HepG2 (cell line): ENCODE measurements at regions not wholly inside any gene's neighbourhood (a gene's known extent, or its start where the extent isn't known, plus 50 kb on each side); places are given as distances from the start of the nearest gene placed in this dataset.

ENCODE experiments used
- ATAC-seq: fragments of 200-7000 bp; cut with Tn5 transposase; 3 replicates; pipeline ENCODE4 v1.9.1; 2020; ENCODE audit warnings: mild to moderate bottlenecking, moderate library complexity
- BruUV-seq: library from RNA; stranded (reverse); fragments of 400-500 nt; replicated peaks from 2 replicates; lab custom pipeline; 2021; lab: Mats Ljungman, UMichigan
- CTCF ChIA-PET: fragments of 300-600 bp; formaldehyde crosslinking; extraction: SDS; loops from one replicate; lab custom pipeline; 2021; ENCODE audit warnings: low total read pairs, inconsistent platforms, low intra/inter-chr PET ratio; lab: Yijun Ruan, JAX
- POLR2A ChIA-PET: fragments of 350-600 bp; sonication (Branson Sonifier 250); formaldehyde crosslinking; loops from one replicate; lab custom pipeline; 2020; ENCODE audit warnings: antibody characterized with exemption, inconsistent platforms; lab: Yijun Ruan, JAX
- DNase-seq: peaks from one replicate; pipeline ENCODE4 v3.0.0-alpha.2; 2015; ENCODE audit warnings: low spot score
- FAIRE-seq: peaks from 3 replicates; lab custom pipeline; 2011; peaks lifted over from hg19 to GRCh38; lab: Jason Lieb, UNC
- H2AFZ ChIP-seq: one replicate; pipeline ENCODE4 v1.6.1; 2011; ENCODE audit warnings: low read length, inconsistent platforms
- H3K27ac ChIP-seq: fragments of 300-600 bp; 3 replicates; pipeline ENCODE4 v1.8.0; 2011; ENCODE audit warnings: mixed run types, mild to moderate bottlenecking, mixed read lengths, low read length, inconsistent platforms; ENCODE audit not compliant: insufficient read depth; ENCODE audit errors: extremely low read length
- H3K27me3 ChIP-seq, 2 experiments: fragments of 200-600 bp in 1 of 2; 2 replicates in 1 of 2; 3 replicates in 1 of 2; pipeline versions ENCODE4 v1.6.0 to v1.8.0; 2011; ENCODE audit warnings: low read length in 2 of 2, mild to moderate bottlenecking in 2 of 2, moderate library complexity in 2 of 2, inconsistent platforms in 1 of 2; ENCODE audit not compliant: insufficient read depth in 2 of 2, control insufficient read depth in 1 of 2
- H3K36me3 ChIP-seq, 2 experiments: fragments of 200-600 bp in 1 of 2; replicated peaks in 1 of 2; 2 replicates in 1 of 2; 3 replicates in 1 of 2; pipeline versions ENCODE4 v1.5.1 to v1.8.0; 2011; ENCODE audit warnings: low read length in 2 of 2, inconsistent platforms in 1 of 2; ENCODE audit not compliant: insufficient read depth in 2 of 2, control insufficient read depth in 1 of 2
- H3K4me1 ChIP-seq: 2 replicates; pipeline ENCODE4 v1.5.1; 2012; ENCODE audit warnings: low read length, inconsistent platforms; ENCODE audit not compliant: insufficient read depth
- H3K4me2 ChIP-seq: 2 replicates; pipeline ENCODE4 v1.6.0; 2011; ENCODE audit warnings: low read depth, low read length, inconsistent platforms
- H3K4me3 ChIP-seq, 3 experiments: fragments of 200-600 bp in 1 of 3; sonication (generic), shearing (Covaris generic) in 1 of 3; replicated peaks in 1 of 3; 2 replicates each; pipeline ENCODE4 v1.5.1; 2011 to 2016; ENCODE audit warnings: low read length in 3 of 3, inconsistent platforms in 2 of 3, low read depth in 2 of 3, mild to moderate bottlenecking in 2 of 3, control low read depth in 1 of 3, mixed read lengths in 1 of 3; ENCODE audit not compliant: insufficient read depth in 1 of 3
- H3K79me2 ChIP-seq: one replicate; pipeline ENCODE4 v1.6.1; 2011; ENCODE audit warnings: low read length, inconsistent platforms; ENCODE audit not compliant: insufficient read depth
- H3K9ac ChIP-seq: 2 replicates; pipeline ENCODE4 v1.6.0; 2011; ENCODE audit warnings: mild to moderate bottlenecking, low read depth, low read length, inconsistent platforms; ENCODE audit not compliant: insufficient read depth
- H3K9me3 ChIP-seq: 2 replicates; pipeline ENCODE4 v1.5.1; 2012; ENCODE audit warnings: mild to moderate bottlenecking, low read length
- H4K20me1 ChIP-seq: 2 replicates; pipeline ENCODE4 v1.6.0; 2011; ENCODE audit warnings: inconsistent platforms, mild to moderate bottlenecking, low read length, moderate library complexity; ENCODE audit not compliant: insufficient read depth
- CBX1 ChIP-seq: IDR thresholded peaks from one replicate; pipeline ENCODE4 v1.6.1; 2016; ENCODE audit warnings: antibody characterized with exemption, low read depth
- CHD2 ChIP-seq: IDR thresholded peaks from 2 replicates; pipeline ENCODE4 v1.6.1; 2011; ENCODE audit warnings: low read depth, low read length, improper control_type of control experiment
- HHEX ChIP-seq: IDR thresholded peaks from 2 replicates; pipeline ENCODE4 v1.6.1; 2016; ENCODE audit warnings: control low read depth
- JUN ChIP-seq: sonication (generic); formaldehyde crosslinking; IDR thresholded peaks from 2 replicates; pipeline ENCODE4 v1.4.0; 2020; ENCODE audit warnings: mild to moderate bottlenecking, missing genetic modification reagents
- NCOA2 ChIP-seq: sonication (generic); formaldehyde crosslinking; IDR thresholded peaks from 2 replicates; pipeline ENCODE4 v1.8.0; 2022; ENCODE audit warnings: inconsistent platforms
- RFXAP ChIP-seq: sonication (generic); formaldehyde crosslinking; IDR thresholded peaks from 2 replicates; pipeline ENCODE4 v1.4.0; 2020; ENCODE audit warnings: missing genetic modification reagents, borderline replicate concordance
- SMAD3 ChIP-seq: sonication (generic); formaldehyde crosslinking; IDR thresholded peaks from 2 replicates; pipeline ENCODE4 v1.4.0; 2020; ENCODE audit warnings: missing genetic modification reagents
- ZNF20 ChIP-seq: sonication (generic); formaldehyde crosslinking; IDR thresholded peaks from 2 replicates; pipeline ENCODE4 v1.4.0; 2020; ENCODE audit warnings: mild to moderate bottlenecking, moderate library complexity, missing genetic modification reagents
- ZNF329 ChIP-seq: sonication (generic); formaldehyde crosslinking; IDR thresholded peaks from 2 replicates; pipeline ENCODE4 v1.9.0; 2021; ENCODE audit warnings: low read depth, mild to moderate bottlenecking, missing genetic modification reagents
- ZNF431 ChIP-seq: sonication (generic); formaldehyde crosslinking; IDR thresholded peaks from 2 replicates; pipeline ENCODE4 v1.9.0; 2022; ENCODE audit warnings: missing genetic modification reagents, low read depth, mild to moderate bottlenecking, borderline replicate concordance
- ZNF460 ChIP-seq: sonication (generic); formaldehyde crosslinking; IDR thresholded peaks from 2 replicates; pipeline ENCODE4 v1.5.1; 2020; ENCODE audit warnings: missing genetic modification reagents, mild to moderate bottlenecking, borderline replicate concordance
- ZNF570 ChIP-seq: sonication (generic); formaldehyde crosslinking; IDR thresholded peaks from 2 replicates; pipeline ENCODE4 v1.4.0; 2020; ENCODE audit warnings: mild to moderate bottlenecking, missing genetic modification reagents, borderline replicate concordance
- ZNF749 ChIP-seq: sonication (generic); formaldehyde crosslinking; IDR thresholded peaks from 2 replicates; pipeline ENCODE4 v1.8.0; 2022; ENCODE audit warnings: mild to moderate bottlenecking, missing genetic modification reagents, moderate library complexity, borderline replicate concordance
- WGBS: methylation state at CpG from one replicate; pipeline ENCODE4 v1.1.6; 2017; ENCODE audit warnings: low lambda C conversion rate; 5-methylcytosine and 5-hydroxymethylcytosine counted together
- in situ Hi-C: cut with HindIII; loops from 2 replicates; pipeline ENCODE4 v1.10.0; 2017; ENCODE audit warnings: low pct_unique_long_range_greater_than_20kb; ENCODE audit not compliant: extremely low pct_ligation_motif_present
- intact Hi-C: fragments of 100-400 bp; cut with micrococcal nuclease; formaldehyde crosslinking; loops from one replicate; pipeline ENCODE4 v1.10.0; 2022; ENCODE audit not compliant: unreplicated experiment
- TF ChIP-seq, protein P1 (sequence below): sonication (generic); formaldehyde crosslinking; IDR thresholded peaks from 2 replicates; pipeline ENCODE4 v1.4.0; 2020; ENCODE audit warnings: missing genetic modification reagents, borderline replicate concordance
- TF ChIP-seq, protein P2 (sequence below): sonication (generic); formaldehyde crosslinking; IDR thresholded peaks from 2 replicates; pipeline ENCODE4 v1.5.0; 2020; ENCODE audit warnings: missing genetic modification reagents, mild to moderate bottlenecking, borderline replicate concordance
- TF ChIP-seq, protein P3 (sequence below): sonication (generic); formaldehyde crosslinking; IDR thresholded peaks from 2 replicates; pipeline ENCODE4 v1.5.0; 2020; ENCODE audit warnings: mild to moderate bottlenecking, missing genetic modification reagents

DNA sequence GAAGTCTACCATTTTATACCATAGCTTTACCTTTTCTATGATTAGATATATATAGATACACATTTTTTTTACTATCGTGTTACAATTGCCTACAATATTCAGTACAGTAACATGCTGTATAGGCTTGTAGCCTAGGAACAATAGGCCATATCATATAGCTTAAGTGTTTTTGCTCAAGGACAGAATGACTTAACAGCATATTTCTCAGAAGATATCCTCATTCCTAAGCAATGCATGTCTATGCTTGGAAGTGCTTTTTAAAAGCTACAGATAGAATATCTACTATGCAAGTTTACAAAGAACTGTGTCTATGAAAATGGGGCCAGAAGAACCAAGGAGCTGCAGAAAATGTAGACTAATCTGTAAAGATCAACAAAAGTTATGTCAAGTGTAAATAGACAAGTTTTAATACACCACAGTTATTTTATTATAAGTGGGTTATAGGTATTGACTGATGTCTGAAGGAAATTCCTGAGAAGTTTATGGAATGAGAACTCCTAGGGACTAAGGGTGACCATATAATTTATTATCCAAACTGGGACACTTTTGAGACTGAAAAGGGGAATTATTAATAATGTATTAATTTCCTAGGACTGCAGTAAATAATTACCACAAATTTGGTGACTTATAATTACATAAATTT is 138.7 kb upstream of the TGFBR2 start:
- WGBS: 97% methylated on average over 1 of the region's 1 CpG
- no peak overlapping the region for H2AFZ ChIP-seq
- no TSS peak for BruUV-seq
- no peak overlapping the region for H3K4me2 ChIP-seq
- H3K79me2 ChIP-seq: no peaks in the 10 kb centered on the region
- TF ChIP-seq ZNF570 (CRISPR knock-in tag) (no peak), ZNF20 (CRISPR knock-in tag) (no peak), CHD2 (no peak), ZNF460 (CRISPR knock-in tag) (no peak), RFXAP (CRISPR knock-in tag) (no peak), SMAD3 (no peak)
- H3K9me3 ChIP-seq: no peaks in the 10 kb centered on the region
- no peaks in the 10 kb centered on the region for H3K4me1 ChIP-seq
- intact Hi-C loops (no loop called here), in situ Hi-C loops (no loop called here)
- no peak overlapping the region for H3K4me3 ChIP-seq
- no peak for FAIRE-seq
- POLR2A ChIA-PET: no interaction called here
- CTCF ChIA-PET: no interaction called here
- H3K9ac ChIP-seq: no peak overlapping the region
- H3K27ac ChIP-seq: no peak overlapping the region
- no peaks in the 10 kb centered on the region for H3K27me3 ChIP-seq
- H3K36me3 ChIP-seq: no peaks in the 10 kb centered on the region
- no peaks in the 10 kb centered on the region for H4K20me1 ChIP-seq
- no peak for ATAC-seq
- DNase-seq: no peak

DNA sequence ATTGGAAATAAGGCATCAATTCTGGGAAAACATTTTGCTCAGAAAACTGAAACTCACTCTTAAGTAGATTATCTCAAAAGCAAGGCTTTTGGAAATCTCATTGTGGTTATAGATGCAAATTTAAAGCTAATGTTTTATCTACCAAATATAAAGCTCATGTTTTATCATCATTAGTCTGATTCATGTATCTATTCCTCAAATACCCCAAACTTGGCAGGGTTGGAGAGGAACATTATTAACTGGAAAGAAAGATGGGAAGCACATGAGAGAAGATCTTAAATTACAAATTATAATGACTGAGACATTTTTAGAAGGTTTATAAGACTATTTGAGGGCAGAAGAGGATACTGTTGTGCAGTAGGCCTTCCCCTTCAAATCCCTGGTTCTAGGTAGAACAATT is 137.3 kb upstream of the TGFBR2 start:
- Histone ChIP-seq H3K9ac (no peak overlapping the region), H4K20me1 (no peaks in the 10 kb centered on the region), H3K4me1 (no peaks in the 10 kb centered on the region), H3K36me3 (no peaks in the 10 kb centered on the region), H3K9me3 (peaks cover 4% of the 10 kb centered on the region; the same call in 1 of the 2 replicates), H3K27ac (no peak overlapping the region), H3K79me2 (no peaks in the 10 kb centered on the region), H3K4me3 (no peak overlapping the region), H3K4me2 (no peak overlapping the region), H2AFZ (no peak overlapping the region), H3K27me3 (no peaks in the 10 kb centered on the region)
- intact Hi-C loops: no loop called here
- FAIRE-seq (no peak), ATAC-seq (no peak), DNase-seq (no peak)
- CTCF ChIA-PET: no interaction called here
- BruUV-seq: no TSS peak
- in situ Hi-C loops: no loop called here
- POLR2A ChIA-PET: no interaction called here
- TF ChIP-seq CBX1 (no peak), NCOA2 (no peak), ZNF749 (CRISPR knock-in tag) (no peak), ZNF329 (CRISPR knock-in tag) (no peak), JUN (CRISPR knock-in tag) (no peak), ZNF431 (CRISPR knock-in tag) (no peak), HHEX (CRISPR knock-in tag) (no peak)
- TF ChIP-seq, protein P1, sequence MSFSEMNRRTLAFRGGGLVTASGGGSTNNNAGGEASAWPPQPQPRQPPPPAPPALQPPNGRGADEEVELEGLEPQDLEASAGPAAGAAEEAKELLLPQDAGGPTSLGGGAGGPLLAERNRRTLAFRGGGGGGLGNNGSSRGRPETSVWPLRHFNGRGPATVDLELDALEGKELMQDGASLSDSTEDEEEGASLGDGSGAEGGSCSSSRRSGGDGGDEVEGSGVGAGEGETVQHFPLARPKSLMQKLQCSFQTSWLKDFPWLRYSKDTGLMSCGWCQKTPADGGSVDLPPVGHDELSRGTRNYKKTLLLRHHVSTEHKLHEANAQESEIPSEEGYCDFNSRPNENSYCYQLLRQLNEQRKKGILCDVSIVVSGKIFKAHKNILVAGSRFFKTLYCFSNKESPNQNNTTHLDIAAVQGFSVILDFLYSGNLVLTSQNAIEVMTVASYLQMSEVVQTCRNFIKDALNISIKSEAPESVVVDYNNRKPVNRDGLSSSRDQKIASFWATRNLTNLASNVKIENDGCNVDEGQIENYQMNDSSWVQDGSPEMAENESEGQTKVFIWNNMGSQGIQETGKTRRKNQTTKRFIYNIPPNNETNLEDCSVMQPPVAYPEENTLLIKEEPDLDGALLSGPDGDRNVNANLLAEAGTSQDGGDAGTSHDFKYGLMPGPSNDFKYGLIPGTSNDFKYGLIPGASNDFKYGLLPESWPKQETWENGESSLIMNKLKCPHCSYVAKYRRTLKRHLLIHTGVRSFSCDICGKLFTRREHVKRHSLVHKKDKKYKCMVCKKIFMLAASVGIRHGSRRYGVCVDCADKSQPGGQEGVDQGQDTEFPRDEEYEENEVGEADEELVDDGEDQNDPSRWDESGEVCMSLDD: no peak
- TF ChIP-seq, protein P2, sequence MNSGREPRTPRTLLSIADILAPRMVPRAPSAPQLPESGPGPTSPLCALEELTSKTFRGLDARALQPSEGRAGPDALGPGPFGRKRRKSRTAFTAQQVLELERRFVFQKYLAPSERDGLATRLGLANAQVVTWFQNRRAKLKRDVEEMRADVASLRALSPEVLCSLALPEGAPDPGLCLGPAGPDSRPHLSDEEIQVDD (CRISPR knock-in tag): no peak
- TF ChIP-seq, protein P3, sequence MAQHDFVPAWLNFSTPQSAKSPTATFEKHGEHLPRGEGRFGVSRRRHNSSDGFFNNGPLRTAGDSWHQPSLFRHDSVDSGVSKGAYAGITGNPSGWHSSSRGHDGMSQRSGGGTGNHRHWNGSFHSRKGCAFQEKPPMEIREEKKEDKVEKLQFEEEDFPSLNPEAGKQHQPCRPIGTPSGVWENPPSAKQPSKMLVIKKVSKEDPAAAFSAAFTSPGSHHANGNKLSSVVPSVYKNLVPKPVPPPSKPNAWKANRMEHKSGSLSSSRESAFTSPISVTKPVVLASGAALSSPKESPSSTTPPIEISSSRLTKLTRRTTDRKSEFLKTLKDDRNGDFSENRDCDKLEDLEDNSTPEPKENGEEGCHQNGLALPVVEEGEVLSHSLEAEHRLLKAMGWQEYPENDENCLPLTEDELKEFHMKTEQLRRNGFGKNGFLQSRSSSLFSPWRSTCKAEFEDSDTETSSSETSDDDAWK: no peak
